ENCODE measurements at regions not wholly inside any gene's neighbourhood (a gene's known extent, or its start where the extent isn't known, plus 50 kb on each side); places are given as distances from the start of the nearest gene placed in this dataset.
A peak's percentile ranks its signal among the peaks of the same experiment; 100 is the strongest.
"Not testable (repeated sequence)": the region's sequence is repeated elsewhere in the genome, so short reads cannot be mapped to it uniquely, and the experiment has no call there.

DNA sequence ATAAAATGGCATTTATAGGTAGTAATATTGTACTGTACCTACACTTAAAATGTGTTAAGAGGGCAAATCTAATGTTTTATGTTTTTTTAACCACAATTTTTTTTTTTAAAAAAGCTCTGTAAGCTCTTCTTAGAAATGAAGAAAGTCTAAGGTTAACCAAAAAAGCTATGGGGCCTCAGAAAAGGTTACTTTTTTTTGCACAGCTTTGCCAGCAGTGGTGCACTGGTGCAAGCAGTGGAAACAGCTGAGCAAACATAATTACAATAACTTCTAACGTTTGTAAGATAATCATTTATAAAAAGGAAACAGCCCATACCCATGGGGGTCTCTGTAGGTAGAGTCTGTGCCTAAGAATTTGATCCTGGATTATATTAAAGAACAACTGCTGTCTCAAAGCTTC, 85.1 kb upstream of the NID2 start:
- H3K4me1 ChIP-seq, result no peaks in the 10 kb centered on the region
- H3K27ac ChIP-seq, result no peak overlapping the region
- H3K4me3 ChIP-seq, result no peak overlapping the region
- TF ChIP-seq POLR2A (IDR thresholded peaks at IDR 0.05), result no peak
- TF ChIP-seq CTCF (IDR thresholded peaks at IDR 0.05), result no peak
- no peaks in the 10 kb centered on the region for H3K27me3 ChIP-seq
- H3K36me3 ChIP-seq, result no peaks in the 10 kb centered on the region
- DNase-seq, result no peak
- no peaks in the 10 kb centered on the region for H3K9me3 ChIP-seq

DNA sequence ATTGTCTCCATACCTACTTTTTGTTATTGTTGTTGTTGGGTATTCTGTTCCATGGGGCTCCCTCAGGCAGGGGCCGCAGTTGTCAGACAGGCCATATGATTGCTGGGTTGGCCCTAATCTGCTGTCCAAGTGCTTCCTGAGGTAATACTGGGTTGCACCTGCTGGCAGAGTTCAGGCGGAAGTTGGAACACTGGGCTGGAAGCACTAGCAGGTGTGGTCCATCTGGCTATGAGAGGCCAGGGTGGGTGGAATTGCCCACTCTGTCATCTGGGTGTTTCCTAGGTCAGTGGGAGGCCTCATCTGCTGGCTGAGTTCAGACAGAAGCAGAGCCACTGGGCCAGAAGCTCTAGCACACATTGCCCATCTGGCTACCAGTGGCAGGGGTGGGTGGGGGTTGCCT, 81.3 kb upstream of the NID2 start:
- H3K4me1 ChIP-seq, result no peaks in the 10 kb centered on the region
- H3K36me3 ChIP-seq, result no peaks in the 10 kb centered on the region
- no peaks in the 10 kb centered on the region for H3K9me3 ChIP-seq
- no peak overlapping the region for H3K27ac ChIP-seq
- H3K4me3 ChIP-seq, result no peak overlapping the region
- no peaks in the 10 kb centered on the region for H3K27me3 ChIP-seq
- no peak for DNase-seq
- TF ChIP-seq POLR2A (IDR thresholded peaks at IDR 0.05) (no peak), CTCF (IDR thresholded peaks at IDR 0.05) (no peak)

DNA sequence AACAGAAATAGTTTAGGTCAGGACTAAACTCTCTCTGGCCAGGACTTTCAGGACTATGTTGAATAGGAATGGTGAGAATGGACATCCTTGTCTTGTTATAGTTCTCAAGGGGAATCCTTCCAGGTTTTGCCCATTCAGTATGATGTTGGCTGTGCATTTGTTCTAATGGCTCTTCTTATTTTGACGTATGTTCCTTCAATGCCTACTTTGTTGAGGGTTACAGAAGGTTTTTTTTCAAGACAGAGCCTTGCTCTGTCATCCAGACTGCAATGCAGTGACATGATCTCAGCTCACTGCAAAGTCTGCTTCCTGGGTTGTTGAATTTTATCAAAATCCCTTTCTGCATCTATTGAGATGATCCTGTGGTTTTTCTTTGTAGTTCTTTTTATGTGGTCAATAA, 79.5 kb upstream of the NID2 start:
- Histone ChIP-seq H3K27ac (no peak overlapping the region), H3K4me3 (no peak overlapping the region), H3K9me3 (no peaks in the 10 kb centered on the region), H3K4me1 (no peaks in the 10 kb centered on the region), H3K36me3 (no peaks in the 10 kb centered on the region), H3K27me3 (no peaks in the 10 kb centered on the region)
- no peak for TF ChIP-seq CTCF (IDR thresholded peaks at IDR 0.05)
- TF ChIP-seq POLR2A (IDR thresholded peaks at IDR 0.05), result no peak
- DNase-seq, result no peak

DNA sequence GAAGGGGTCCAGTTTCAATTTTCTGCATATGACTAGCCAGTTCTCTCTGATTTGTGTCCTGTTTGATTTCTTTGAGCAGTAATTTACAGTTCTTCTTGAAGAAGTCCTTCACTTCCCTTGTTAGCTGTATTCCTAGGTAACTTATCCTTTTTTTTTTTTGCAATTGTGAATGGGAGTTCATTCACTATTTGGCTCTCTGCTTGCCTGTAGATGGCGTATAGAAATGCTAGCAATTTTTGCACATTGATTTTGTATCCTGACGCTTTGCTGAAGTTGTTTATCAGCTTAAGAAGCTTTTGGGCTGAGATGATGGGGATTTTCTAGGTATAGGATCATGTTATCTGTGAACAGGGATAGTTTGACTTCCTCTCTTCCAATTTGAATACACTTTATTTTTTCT, 77.6 kb upstream of the NID2 start:
- Histone ChIP-seq H3K4me1 (no peaks in the 10 kb centered on the region), H3K27ac (no peak overlapping the region), H3K9me3 (no peaks in the 10 kb centered on the region), H3K36me3 (no peaks in the 10 kb centered on the region), H3K4me3 (no peak overlapping the region), H3K27me3 (no peaks in the 10 kb centered on the region)
- TF ChIP-seq CTCF (IDR thresholded peaks at IDR 0.05) (peak in 2 of 6 experiments; percentile 16 to 25), POLR2A (IDR thresholded peaks at IDR 0.05) (no peak)
- no peak for DNase-seq

GRCh38 chr14:52144099-52144498, 75.2 kb upstream of the NID2 start:
- H3K9me3 ChIP-seq, H3K4me1 ChIP-seq, H3K4me3 ChIP-seq, H3K27ac ChIP-seq, H3K36me3 ChIP-seq, DNase-seq, H3K27me3 ChIP-seq: not testable (repeated sequence)

GRCh38 chr14:52142504-52142903, 73.6 kb upstream of the NID2 start:
- Histone ChIP-seq H3K27me3 (no peaks in the 10 kb centered on the region), H3K27ac (no peak overlapping the region), H3K4me1 (no peaks in the 10 kb centered on the region), H3K9me3 (no peaks in the 10 kb centered on the region), H3K36me3 (no peaks in the 10 kb centered on the region), H3K4me3 (no peak overlapping the region)
- TF ChIP-seq POLR2A (IDR thresholded peaks at IDR 0.05) (no peak), CTCF (IDR thresholded peaks at IDR 0.05) (no peak)
- no peak for DNase-seq

Data from Peyer's patch (tissue), 4 donors.